ENCODE measurements at regions not wholly inside any gene's neighbourhood (a gene's known extent, or its start where the extent isn't known, plus 50 kb on each side); places are given as distances from the start of the nearest gene placed in this dataset.

DNA sequence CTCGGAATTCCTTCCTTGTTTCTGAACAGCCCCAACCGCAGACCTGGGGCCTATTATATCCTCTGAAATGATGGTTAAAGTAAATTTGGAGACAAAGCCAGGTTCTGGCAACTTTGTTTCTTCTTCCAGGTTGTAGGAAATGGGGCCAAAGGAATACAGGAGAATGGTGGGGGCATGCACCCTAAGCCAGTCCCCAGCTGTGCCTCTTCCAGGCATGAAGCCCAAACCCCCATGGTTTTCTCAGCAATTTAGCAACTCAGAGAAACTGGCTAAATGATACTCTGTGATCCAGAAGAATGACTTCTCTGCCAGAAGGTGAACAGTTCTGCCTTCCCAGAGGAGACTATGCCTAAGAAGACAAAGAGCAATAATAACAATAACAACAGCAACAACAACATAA is 635.0 kb upstream of the FANCL start:
- no peak for TF ChIP-seq EZH2 (IDR thresholded peaks at IDR 0.05; ENCODE audit: borderline replicate concordance, low read depth, low read length, severe bottlenecking)
- TF ChIP-seq, protein P1, sequence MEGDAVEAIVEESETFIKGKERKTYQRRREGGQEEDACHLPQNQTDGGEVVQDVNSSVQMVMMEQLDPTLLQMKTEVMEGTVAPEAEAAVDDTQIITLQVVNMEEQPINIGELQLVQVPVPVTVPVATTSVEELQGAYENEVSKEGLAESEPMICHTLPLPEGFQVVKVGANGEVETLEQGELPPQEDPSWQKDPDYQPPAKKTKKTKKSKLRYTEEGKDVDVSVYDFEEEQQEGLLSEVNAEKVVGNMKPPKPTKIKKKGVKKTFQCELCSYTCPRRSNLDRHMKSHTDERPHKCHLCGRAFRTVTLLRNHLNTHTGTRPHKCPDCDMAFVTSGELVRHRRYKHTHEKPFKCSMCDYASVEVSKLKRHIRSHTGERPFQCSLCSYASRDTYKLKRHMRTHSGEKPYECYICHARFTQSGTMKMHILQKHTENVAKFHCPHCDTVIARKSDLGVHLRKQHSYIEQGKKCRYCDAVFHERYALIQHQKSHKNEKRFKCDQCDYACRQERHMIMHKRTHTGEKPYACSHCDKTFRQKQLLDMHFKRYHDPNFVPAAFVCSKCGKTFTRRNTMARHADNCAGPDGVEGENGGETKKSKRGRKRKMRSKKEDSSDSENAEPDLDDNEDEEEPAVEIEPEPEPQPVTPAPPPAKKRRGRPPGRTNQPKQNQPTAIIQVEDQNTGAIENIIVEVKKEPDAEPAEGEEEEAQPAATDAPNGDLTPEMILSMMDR (IDR thresholded peaks at IDR 0.05; ENCODE audit: borderline replicate concordance, extremely low read depth, low read length, poor library complexity, severe bottlenecking): no peak
